HG03196 (cell line): ENCODE measurements at regions not wholly inside any gene's neighbourhood (a gene's known extent, or its start where the extent isn't known, plus 50 kb on each side); places are given as distances from the start of the nearest gene placed in this dataset.

Source experiments
- ATAC-seq: cut with Tn5 transposase; IDR thresholded peaks from one replicate; pipeline ENCODE4 v1.9.1; 2021; ENCODE audit not compliant: unreplicated experiment

DNA sequence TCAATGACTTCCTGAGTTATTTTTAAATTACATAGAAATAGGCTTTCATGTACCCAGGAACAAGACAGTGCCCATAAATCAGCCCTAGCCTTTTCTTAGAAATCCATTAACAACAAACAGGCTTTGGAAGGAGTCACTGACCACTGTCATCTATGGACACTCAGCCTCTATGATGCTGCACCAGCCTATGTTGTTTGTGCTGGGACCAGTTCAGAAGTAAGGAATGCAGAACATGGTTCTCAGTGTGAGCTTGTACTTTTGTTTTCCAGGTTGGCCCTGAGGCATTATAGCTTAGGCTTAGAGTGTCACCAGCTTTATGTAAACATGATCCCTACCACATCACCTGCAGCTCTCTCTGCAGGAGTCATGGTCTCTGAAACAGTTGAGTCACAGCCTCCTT, 335.7 kb upstream of the CDH7 start:
- ATAC-seq = no peak

DNA sequence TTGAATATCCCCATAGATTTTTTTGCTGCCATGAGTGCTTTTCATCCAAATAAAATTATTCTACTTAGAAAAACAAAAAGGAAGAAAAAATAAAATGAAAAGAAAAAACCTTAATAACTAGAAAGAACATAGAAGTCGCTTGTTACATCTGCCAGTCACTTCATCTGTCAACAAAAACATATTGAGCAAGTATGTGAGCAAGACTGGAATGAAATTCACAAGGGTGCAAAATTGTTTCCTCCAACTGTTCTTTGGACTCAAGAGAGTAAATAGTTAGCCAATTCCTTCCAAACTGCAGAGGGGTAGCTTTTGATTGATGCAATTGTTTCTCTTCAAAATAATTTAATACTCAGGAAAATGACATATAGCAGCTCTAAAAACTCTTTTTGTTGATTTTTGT, 336.3 kb upstream of the CDH7 start:
- ATAC-seq = no peak

DNA sequence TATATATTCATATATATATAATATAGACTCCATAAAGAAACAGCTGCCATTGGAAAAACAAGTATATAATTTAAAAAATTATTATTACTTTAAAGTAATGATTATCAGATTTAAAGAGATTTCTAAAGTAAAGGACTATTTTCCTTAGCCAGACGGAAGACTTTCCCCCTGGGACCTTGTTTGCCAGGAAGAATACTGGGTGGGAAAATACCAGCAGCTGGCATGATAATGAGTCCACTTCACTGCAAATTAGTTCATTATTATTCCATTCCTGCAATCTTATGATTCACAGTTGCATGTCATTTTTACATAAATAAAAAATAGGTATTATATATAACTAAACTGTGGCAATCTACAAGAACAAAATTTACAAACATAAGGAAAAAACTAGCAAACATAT, 339.8 kb upstream of the CDH7 start:
- ATAC-seq = no peak

DNA sequence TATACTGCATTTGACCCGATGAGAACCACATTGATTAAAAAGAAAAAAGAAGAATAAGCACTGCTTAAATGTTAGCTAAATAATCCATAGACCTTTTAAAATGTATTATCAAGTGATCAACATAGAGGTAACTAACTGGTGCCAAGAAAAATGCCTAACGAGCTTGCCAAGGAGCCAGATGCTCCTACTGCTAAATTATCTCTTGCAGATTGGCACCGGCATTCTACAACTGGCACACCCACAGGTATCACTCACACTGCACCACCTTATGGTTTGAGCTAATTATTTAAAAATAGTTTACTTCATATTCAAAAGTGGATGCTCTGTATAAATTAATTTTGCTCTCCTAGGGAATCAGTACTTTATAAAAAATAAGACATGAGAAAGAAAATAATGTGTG, 341.6 kb upstream of the CDH7 start:
- no peak for ATAC-seq

DNA sequence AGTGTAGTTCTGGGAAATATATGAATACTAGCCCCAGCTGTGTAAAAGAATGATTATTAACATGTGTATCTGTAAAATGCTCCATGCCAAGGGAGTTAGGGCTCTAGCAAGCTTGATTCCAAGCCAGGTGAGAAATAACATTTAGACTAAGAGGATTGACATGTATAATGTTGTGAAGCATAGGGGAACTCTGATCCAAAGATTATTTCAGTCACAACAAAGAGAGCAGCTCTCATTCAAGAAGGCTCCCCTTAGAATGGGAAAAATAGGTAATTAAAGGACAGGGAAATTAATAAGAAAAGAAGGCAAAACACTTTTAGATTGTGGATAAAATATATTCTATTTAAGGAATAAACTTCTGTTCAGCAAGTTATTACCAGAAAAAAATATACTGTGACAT, 347.3 kb upstream of the CDH7 start:
- ATAC-seq = no peak

DNA sequence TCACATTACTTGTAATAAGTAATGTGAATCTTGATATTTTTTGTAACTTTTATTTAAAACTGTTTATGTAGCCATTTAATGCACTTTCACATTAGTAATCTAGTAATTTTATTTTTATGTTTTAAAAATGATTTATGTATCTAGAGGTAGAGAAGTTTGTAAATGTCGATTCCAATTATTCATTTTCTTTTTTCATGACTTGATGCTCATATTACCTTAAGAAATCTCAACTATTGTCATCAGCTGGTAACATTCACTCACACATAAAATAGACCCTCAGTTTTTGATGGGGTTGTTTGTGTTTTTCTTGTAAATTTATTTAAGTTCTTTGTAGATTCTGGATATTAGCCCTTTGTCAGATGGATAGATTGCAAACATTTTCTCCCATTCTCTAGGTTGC, 351.7 kb upstream of the CDH7 start:
- ATAC-seq = no peak

DNA sequence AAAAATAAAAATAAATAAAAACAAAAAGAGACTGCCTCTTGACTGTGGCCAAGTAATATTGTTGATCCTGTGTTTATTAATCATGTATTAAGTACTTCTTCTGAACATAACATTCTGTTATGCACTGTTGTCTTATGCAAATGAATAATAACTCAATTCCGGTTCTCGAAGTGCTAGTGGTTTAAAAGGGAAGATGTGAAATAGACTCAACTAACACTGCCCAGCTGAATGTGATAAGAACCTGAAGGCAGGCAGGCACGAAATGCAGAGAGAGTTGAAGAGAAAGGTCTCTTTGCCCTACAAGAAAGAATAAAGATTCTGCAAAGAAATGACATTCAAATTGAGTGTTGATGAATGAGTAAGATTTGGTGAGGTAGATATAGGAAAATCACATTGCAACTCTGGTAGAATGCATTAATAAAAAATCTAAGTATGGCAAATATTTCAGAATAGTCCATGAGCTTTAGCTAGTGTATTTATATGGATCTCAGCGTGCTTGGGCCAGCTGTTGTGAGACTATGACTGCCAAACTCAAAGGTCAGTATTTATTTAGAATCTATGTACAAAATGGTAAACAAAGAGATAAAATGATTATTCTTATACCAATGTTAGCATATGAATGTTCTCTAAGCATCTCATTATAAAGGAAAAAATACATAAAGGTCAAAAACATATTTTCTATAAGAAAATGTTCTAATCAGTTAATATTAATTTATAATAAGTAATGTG, 352.3 kb upstream of the CDH7 start:
- ATAC-seq = no peak

DNA sequence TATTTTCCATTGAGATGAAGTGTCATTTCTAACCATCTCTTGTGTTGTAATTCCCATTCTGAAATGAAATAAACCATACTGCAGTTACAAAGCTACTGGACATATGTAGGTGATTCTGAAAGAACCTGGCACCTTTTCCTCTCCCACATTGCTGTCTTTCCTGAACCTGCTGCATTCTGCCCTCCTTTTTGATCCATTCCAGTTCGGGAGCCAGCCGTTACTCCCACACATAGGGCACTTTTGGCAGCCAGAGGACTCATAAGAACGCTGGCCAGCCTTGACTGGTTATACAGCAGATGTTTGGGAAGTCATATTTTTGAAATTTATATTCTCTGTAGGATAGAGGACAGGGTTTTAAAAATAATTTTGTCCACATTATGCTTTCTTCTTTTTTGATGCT, 369.8 kb upstream of the CDH7 start:
- ATAC-seq = no peak

DNA sequence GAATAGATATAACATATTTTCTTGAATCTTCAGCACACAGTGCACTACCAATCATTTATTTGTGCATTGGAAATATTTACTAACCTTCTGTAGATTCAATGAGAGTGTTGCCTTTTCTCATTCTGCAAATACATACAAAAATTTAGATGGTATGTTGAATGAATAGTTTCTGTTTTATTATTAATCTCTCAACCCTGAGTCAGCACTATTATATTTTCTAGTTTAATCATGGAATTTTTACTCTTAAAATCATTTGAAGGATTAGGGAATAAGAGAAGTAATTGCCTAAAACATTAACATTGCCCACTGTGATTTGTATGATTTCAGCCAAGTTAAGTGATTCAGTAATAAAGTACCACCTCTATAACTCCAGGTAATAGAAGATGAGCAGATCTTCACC, 370.2 kb upstream of the CDH7 start:
- no peak for ATAC-seq

DNA sequence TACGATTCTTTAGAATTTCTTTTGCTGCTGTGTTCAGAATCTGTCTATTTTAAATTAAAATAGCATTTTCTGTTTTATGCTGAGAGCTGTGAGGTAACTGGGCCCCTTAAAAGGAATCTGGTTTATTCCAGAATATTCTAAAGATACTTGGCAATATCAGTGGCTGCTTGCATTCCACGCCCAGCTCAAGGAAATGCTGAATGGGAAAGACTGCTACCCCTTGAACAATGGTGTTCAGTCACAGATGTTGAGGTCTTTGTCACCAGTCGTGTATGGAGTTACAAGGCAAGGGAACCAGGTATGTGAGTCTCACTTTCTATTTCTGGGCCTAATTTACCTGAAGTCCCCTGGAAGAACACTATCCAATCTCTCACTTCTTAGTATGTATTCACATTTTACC, 377.9 kb upstream of the CDH7 start:
- no peak for ATAC-seq

DNA sequence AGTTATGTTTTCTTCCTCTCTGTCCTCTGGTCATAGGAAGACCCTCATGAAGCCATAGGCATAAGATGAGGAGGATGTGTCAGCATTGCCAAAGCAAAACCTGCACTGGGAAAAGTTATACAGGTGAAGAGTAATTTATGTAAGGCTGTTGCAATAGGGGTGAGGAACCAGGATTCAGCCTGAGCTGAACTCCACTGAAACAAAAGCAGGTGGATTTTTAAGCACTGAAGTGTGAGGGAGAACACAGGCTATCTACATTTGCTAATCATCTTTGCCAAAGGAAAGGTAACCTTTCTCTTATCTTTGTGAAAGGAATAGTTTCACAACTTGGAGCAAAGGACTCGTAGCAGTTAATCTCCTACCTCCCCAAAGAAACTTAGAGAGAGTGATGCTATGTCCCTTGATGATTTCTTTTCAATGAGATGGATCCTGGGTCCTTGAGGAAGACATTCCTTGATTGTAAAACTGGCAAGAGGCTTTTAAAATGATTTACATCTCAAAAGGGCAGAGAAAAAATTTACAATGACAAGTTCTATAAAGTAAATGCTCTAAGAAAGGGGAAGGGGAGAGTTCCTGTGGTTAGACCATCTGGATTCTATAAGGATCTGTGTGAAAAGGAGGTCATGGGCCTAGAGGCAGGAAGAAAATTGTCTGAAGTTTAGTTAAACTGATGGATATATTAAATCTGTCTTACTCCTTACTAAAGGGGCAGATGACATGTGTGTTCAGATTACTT, 385.4 kb upstream of the CDH7 start:
- ATAC-seq = no peak

DNA sequence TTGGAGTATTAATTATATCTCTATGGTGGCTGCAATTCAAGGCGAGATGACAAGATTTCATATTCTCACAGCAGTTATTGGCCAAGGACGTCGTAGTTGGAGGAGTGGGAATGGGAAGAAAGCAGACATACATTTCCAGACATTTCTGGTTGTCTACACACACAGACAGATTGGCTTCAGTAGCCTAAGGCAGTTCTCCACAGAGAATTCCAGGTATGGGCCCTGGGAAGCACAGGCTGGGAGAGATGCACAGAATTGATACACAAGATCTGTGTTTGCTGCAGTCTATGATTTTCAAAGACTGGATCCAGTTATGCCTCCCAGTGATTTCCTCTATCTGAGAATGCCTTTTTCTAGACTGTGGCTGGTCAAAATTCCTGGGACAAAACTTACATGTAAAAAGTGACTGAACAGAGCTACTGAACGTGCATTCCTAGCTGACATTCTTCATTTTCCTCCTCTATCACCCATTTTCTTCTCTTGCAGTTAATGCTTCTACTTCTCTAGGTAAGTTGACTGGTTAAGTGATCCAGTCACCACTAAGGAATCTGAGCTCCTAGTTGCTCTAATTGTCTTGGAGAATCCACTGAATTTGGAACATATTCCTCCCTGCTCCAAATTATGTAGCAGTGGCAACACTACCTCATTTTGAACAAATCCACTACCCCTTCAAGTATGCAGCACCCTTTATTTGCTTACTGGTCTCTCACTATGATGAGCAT, 386.7 kb upstream of the CDH7 start:
- ATAC-seq = no peak

DNA sequence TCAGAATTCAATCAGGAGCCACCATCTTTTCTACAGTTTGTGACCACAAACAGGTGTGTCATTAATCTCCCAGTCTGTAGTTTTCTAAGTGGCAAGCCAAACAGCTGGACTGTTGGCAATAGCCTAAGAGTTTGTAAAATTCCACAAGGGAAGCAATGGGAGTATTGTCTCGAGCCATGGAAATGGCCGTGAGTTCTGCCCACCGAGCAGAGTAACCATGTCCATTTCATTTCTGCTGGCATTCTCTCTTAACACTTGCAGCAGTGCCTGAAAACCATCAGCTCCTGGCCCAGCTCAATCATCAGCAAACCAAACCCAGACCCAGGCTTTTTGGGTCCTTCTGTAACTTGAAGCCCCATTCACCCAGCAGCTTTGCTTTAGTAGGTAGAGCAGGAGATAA, 387.8 kb upstream of the CDH7 start:
- no peak for ATAC-seq

DNA sequence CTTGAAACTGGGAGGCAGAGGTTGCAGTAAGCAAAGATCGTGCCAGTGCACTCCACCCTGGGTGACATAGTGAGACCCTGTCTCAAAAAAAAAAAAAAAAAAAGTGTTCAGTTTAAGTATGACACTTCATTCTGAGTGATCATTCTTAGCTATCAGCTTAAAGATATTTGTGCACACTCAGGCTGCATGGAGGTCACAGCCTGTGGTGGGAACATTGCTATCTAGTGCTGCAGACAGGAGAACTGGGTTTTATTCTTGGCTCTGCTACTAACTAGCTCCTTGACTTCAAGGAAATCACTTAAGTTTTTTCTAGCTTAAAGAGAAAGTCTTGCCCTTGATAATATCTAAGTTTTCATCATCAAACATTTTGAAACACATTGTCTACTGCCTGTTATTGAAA, 391.3 kb upstream of the CDH7 start:
- no peak for ATAC-seq

DNA sequence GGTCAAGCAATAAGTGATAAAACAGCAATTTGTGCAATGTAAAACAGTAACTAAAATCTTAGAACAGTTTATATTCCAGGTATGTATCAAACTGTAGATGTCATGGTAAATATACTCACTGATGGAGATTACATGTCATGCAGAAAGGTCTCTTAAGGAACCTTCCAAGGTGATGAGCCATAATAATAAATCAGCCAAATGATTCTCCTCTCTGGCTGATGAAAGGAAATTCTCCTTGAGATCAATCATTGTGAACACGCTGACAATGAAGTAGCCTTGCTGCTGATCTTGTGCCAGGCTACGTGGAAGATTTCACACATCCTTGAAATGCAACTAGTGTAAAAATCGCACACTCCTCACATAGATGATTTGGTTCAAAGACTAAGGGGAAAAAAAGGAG, 392.5 kb upstream of the CDH7 start:
- ATAC-seq = no peak

DNA sequence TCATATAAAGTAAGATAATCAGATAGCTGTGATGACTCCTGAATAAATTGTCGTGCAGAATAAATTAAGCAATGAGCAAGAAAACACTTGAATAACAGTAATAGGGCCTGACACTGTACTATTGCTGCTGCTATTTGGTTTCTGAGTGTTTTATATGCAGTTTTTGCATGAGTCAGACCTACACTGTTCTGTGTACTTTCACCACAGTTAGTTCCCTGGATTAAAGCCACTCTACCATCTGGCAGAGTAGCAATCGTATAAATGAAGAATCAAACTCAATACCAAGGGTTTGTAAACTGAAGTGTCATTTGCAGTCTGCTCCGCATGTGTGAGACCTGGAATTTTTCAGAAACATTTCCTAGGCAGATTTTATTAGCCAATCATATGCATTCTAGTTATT, 398.6 kb upstream of the CDH7 start:
- no peak for ATAC-seq

DNA sequence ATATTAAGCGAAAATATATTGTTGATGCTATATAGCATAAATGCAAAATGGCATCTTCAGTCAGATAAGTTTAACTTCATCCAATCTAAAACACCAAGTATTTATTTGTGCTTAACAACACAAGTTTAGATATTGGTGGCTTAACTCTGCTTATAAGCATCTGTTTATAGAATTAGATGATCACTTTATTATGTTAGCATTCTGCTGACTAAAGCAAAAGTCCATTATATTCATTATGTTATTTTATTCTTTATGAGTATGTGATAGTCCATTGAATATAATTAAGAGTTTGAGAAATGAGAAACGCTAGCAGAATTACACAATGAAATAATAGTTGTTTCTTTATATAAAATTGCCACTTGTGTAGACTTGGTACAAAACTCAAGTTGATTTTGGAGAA, 401.2 kb upstream of the CDH7 start:
- no peak for ATAC-seq

DNA sequence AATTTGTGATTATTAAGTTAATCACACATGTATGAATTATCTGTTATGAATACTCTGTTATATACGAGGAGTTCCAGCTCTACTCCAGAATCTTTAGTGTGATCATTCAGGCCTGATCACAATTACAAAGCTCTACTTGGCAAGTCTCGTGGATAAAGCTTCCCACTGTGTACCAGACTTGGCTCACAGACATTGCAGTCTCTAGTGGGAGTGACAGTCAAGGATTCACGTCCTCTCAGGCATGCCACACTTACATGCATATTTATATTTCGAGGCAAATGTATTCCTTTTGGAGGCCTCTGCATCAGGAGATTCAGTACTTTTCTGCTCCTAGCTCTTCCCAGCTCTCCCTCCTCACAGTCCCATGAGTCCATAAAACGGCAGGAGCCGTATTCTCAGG, 403.4 kb upstream of the CDH7 start:
- ATAC-seq = no peak

DNA sequence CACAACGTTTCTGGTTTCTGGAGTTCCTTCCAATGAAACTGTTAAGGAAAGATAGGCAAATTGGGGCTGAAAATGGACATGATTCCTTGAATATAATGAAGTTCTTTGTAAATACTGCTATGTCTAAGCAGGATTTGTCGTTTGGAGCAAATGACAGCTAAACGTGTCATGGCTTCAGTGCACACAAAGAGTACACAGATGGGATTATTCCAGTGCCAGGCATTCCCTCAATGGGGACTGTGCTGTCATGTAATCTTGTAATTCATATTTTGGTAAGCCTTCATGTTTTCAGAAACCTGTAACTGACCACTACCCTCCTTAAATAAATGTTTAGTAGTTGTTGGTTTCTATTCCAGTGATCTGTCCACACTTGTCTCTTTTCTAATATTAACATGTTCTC, 404.7 kb upstream of the CDH7 start:
- ATAC-seq = no peak

DNA sequence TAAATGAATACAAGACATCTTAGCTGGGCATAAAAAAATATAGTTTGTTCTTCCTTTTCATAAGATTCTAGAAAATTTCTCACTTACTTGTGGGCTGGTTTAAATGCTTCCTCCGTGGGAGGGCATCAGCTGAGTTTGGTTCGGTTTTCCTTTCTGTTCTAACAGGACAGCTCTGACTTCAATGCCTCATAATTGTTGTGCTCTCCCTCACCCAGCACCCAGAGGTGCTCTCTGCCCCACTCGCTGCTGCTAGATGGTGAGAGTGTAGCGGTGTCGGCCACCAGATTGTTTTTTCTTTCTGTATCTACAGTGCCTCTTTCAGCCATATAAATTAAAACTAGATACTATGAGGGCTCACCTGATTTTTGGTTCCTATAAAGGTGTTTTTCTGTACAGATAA, 407.2 kb upstream of the CDH7 start:
- no peak for ATAC-seq

DNA sequence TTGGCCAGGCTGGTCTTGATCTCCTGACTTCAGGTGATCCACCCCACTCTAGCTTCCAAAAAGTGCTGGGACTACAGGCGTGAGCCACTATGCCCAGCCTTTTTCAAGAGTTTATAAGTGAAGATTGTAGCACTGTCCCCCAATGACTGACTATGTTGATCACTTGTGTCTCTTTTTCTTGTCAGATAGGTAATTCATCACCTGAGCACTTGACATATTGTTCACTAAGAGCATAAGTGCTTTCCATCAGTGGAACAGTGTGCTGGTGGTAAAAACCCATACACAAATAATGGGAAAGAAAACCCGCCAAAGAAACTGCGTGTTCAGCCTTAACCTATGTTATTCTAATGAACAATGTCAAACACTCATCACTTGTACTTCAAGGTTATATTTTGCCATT, 414.4 kb upstream of the CDH7 start:
- no peak for ATAC-seq

DNA sequence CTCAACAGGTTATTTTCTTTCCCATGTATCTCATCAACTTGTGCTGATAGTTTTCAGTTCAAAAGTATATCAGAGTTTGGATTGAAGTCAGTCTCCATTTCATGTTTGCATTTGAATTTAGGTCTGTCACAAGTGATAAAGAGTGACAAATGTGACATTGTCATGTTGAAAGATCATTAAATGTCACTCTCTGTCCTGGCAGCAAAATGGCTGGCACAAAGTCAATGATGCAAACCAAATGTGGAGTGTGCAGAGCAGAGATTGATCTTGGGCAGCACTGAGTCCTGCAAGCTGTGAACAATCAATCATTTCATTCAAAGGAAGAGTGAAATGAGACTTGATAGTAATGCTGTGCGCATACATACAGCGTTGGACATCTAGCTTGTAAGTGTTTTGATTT, 421.8 kb upstream of the CDH7 start:
- ATAC-seq = no peak
